Thoracic aorta (tissue), 2 donors: ENCODE measurements at regions not wholly inside any gene's neighbourhood (a gene's known extent, or its start where the extent isn't known, plus 50 kb on each side); places are given as distances from the start of the nearest gene placed in this dataset.

Source experiments
- ATAC-seq: fragments of 150-250 bp; one replicate; pipeline ENCODE4 v1.8.0; 2017; ENCODE audit warnings: low read depth; ENCODE audit not compliant: insufficient number of reproducible peaks, low FRiP score
- DNase-seq: peaks from one replicate; pipeline ENCODE4 v3.0.0-alpha.2; 2020; ENCODE audit warnings: low spot score
- H3K27ac ChIP-seq, 2 donors: fragments of 200-600 bp; sonication (generic); 1 replicate in 1 of 2; 2 replicates in 1 of 2; pipeline ENCODE4 v1.5.1; 2016; ENCODE audit warnings: mild to moderate bottlenecking in 2 of 2, moderate library complexity in 2 of 2
- H3K27me3 ChIP-seq: fragments of 200-600 bp; sonication (generic); replicated peaks from 2 replicates; pipeline ENCODE4 v1.6.0; 2016; ENCODE audit warnings: mild to moderate bottlenecking; ENCODE audit not compliant: insufficient read depth
- H3K36me3 ChIP-seq: fragments of 200-600 bp; sonication (generic); one replicate; pipeline ENCODE4 v1.5.1; 2016
- H3K4me1 ChIP-seq, 2 donors: fragments of 200-600 bp; sonication (generic); 1 replicate in 1 of 2; 2 replicates in 1 of 2; pipeline versions ENCODE4 v1.5.1 to v1.6.0; 2016; ENCODE audit warnings: low read depth in 2 of 2, mild to moderate bottlenecking in 1 of 2; ENCODE audit not compliant: control insufficient read depth in 1 of 2
- H3K4me3 ChIP-seq: fragments of 200-600 bp; sonication (generic); 2 replicates; pipeline ENCODE4 v1.5.1; 2016; ENCODE audit warnings: mild to moderate bottlenecking
- H3K9me3 ChIP-seq: fragments of 200-600 bp; sonication (generic); 2 replicates; pipeline ENCODE4 v1.5.1; 2016
- TF ChIP-seq, protein P1 (sequence below): fragments of 200-600 bp; sonication (generic); IDR thresholded peaks from one replicate; pipeline ENCODE4 v1.5.1; 2019; ENCODE audit warnings: antibody characterized with exemption

DNA sequence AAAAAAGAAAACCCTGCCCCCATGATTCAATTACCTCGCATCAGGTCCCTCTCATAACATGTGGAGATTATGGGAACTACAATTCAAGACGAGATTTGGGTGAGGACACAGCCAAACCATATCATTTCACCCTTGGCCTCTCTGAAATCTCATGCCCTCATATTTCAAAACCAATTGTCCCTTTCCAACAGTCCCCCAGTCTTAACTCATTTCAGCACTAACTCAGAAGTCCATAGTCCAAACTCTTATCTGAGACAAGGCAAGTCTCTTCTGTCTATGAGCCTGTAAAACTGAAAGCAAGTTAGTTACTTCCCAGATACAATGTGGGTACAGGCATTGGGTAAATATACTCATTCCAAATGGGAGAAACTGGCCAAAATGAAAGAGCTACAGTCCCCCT lies 536.1 kb downstream of the MEI4 start:
- ATAC-seq (no peak), DNase-seq (no peak)
- Histone ChIP-seq H3K4me1 (no peaks in the 10 kb centered on the region), H3K36me3 (no peaks in the 10 kb centered on the region), H3K27ac (no peak overlapping the region), H3K9me3 (no peaks in the 10 kb centered on the region), H3K27me3 (no peaks in the 10 kb centered on the region), H3K4me3 (no peak overlapping the region)
- TF ChIP-seq, protein P1, sequence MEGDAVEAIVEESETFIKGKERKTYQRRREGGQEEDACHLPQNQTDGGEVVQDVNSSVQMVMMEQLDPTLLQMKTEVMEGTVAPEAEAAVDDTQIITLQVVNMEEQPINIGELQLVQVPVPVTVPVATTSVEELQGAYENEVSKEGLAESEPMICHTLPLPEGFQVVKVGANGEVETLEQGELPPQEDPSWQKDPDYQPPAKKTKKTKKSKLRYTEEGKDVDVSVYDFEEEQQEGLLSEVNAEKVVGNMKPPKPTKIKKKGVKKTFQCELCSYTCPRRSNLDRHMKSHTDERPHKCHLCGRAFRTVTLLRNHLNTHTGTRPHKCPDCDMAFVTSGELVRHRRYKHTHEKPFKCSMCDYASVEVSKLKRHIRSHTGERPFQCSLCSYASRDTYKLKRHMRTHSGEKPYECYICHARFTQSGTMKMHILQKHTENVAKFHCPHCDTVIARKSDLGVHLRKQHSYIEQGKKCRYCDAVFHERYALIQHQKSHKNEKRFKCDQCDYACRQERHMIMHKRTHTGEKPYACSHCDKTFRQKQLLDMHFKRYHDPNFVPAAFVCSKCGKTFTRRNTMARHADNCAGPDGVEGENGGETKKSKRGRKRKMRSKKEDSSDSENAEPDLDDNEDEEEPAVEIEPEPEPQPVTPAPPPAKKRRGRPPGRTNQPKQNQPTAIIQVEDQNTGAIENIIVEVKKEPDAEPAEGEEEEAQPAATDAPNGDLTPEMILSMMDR: no peak

DNA sequence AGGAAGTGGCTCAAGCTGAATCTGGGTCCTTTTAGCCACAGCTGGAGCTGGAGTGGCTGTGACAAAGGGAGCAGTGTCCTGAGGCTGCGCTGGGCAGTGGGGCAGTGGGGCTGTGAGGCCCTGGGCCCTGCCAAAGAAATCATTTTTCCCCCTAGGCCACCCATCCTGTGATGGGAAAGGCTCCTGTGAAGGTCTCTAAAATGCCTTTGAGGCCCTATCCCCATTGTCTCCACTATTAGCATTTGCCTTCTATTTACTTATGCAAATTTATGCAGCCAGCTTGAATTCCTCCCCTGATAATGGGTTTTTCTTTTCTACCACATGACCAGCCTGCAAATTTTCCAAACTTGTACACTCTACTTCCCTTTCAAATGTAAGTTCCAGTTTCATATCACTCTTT lies 539.2 kb downstream of the MEI4 start:
- no peak overlapping the region for H3K4me3 ChIP-seq
- H3K36me3 ChIP-seq: no peaks in the 10 kb centered on the region
- ATAC-seq: no peak
- H3K9me3 ChIP-seq: no peaks in the 10 kb centered on the region
- no peaks in the 10 kb centered on the region for H3K27me3 ChIP-seq
- no peaks in the 10 kb centered on the region for H3K4me1 ChIP-seq
- TF ChIP-seq, protein P1: no peak
- H3K27ac ChIP-seq: no peak overlapping the region
- no peak for DNase-seq

- no peaks in the 10 kb centered on the region for H3K27me3 ChIP-seq
- H3K36me3 ChIP-seq: no peaks in the 10 kb centered on the region
- no peak for DNase-seq
- H3K4me3 ChIP-seq: no peak overlapping the region
- H3K4me1 ChIP-seq: no peaks in the 10 kb centered on the region
- H3K9me3 ChIP-seq: no peaks in the 10 kb centered on the region
- ATAC-seq: no peak
- no peak overlapping the region for H3K27ac ChIP-seq
- TF ChIP-seq, protein P1: no peak
Measured at GRCh38 chr6:78199044-78199443, 546.2 kb downstream of the MEI4 start.

- Histone ChIP-seq H3K9me3 (no peaks in the 10 kb centered on the region), H3K27ac (no peak overlapping the region), H3K27me3 (no peaks in the 10 kb centered on the region), H3K4me3 (no peak overlapping the region), H3K4me1 (no peaks in the 10 kb centered on the region), H3K36me3 (no peaks in the 10 kb centered on the region)
- DNase-seq (no peak), ATAC-seq (no peak)
- TF ChIP-seq, protein P1: no peak
Measured at GRCh38 chr6:78222226-78222625, 569.4 kb downstream of the MEI4 start.

GRCh38 chr6:78231002-78231401 lies 578.2 kb downstream of the MEI4 start:
- Histone ChIP-seq H3K36me3 (no peaks in the 10 kb centered on the region), H3K4me3 (no peak overlapping the region), H3K9me3 (no peaks in the 10 kb centered on the region), H3K27me3 (no peaks in the 10 kb centered on the region), H3K4me1 (peaks cover 0 to 5% of the 10 kb centered on the region in 2 donors), H3K27ac (no peak overlapping the region)
- DNase-seq: no peak
- TF ChIP-seq, protein P1: no peak
- ATAC-seq: no peak
